HG03097 (cell line): ENCODE measurements at regions not wholly inside any gene's neighbourhood (a gene's known extent, or its start where the extent isn't known, plus 50 kb on each side); places are given as distances from the start of the nearest gene placed in this dataset.
"Not testable (repeated sequence)": the region's sequence is repeated elsewhere in the genome, so short reads cannot be mapped to it uniquely, and the experiment has no call there.

Experiments
- ATAC-seq: cut with Tn5 transposase; IDR thresholded peaks from one replicate; pipeline ENCODE4 v1.9.1; 2021; ENCODE audit not compliant: unreplicated experiment, low FRiP score

GRCh38 chrX:66698273-66699204, 59.7 kb upstream of the EDA2R start:
- no peak for ATAC-seq

GRCh38 chrX:66692512-66692911, 53.6 kb upstream of the EDA2R start:
- ATAC-seq = not testable (repeated sequence)
